ENCODE measurements at regions not wholly inside any gene's neighbourhood (a gene's known extent, or its start where the extent isn't known, plus 50 kb on each side); places are given as distances from the start of the nearest gene placed in this dataset.

- no peak for DNase-seq (ENCODE audit: extremely low read depth, low read depth)
- no peak for TF ChIP-seq CTCF (IDR thresholded peaks at IDR 0.05; ENCODE audit: low read depth, low read length)
Observed at GRCh38 chr10:76645341-76645740, 992.3 kb downstream of the KCNMA1 start.

GRCh38 chr10:76644476-76644875, 993.1 kb downstream of the KCNMA1 start:
- DNase-seq (ENCODE audit: extremely low read depth, low read depth): no peak
- TF ChIP-seq CTCF (IDR thresholded peaks at IDR 0.05; ENCODE audit: low read depth, low read length): no peak

- TF ChIP-seq CTCF (IDR thresholded peaks at IDR 0.05; ENCODE audit: low read depth, low read length): no peak
- no peak for DNase-seq (ENCODE audit: extremely low read depth, low read depth)
Observed at GRCh38 chr10:76643511-76643911, 994.1 kb downstream of the KCNMA1 start.

GRCh38 chr10:76642358-76642757, 995.2 kb downstream of the KCNMA1 start:
- no peak for DNase-seq (ENCODE audit: extremely low read depth, low read depth)
- no peak for TF ChIP-seq CTCF (IDR thresholded peaks at IDR 0.05; ENCODE audit: low read depth, low read length)

GRCh38 chr10:76641215-76641614, 996.4 kb downstream of the KCNMA1 start:
- no peak for DNase-seq (ENCODE audit: extremely low read depth, low read depth)

GRCh38 chr10:76640806-76641205, 996.8 kb downstream of the KCNMA1 start:
- TF ChIP-seq CTCF (IDR thresholded peaks at IDR 0.05; ENCODE audit: low read depth, low read length): no peak
- no peak for DNase-seq (ENCODE audit: extremely low read depth, low read depth)

More at GRCh38 chr10:76641215-76641614, 996.4 kb downstream of the KCNMA1 start:
- no peak for TF ChIP-seq CTCF (IDR thresholded peaks at IDR 0.05; ENCODE audit: low read depth, low read length)

GRCh38 chr10:76632767-76633051, 1004.9 kb downstream of the KCNMA1 start:
- peak; percentile 28 for TF ChIP-seq CTCF (IDR thresholded peaks at IDR 0.05; ENCODE audit: low read depth, low read length)
- DNase-seq (ENCODE audit: extremely low read depth, low read depth): no peak

All from AG09319 (cell line).